B cell (primary cell): ENCODE measurements at regions not wholly inside any gene's neighbourhood (a gene's known extent, or its start where the extent isn't known, plus 50 kb on each side); places are given as distances from the start of the nearest gene placed in this dataset.
"Not testable (repeated sequence)": the region's sequence is repeated elsewhere in the genome, so short reads cannot be mapped to it uniquely, and the experiment has no call there.

Source experiments
- ATAC-seq: fragments of 200-7000 bp; cut with Tn5 transposase; one replicate; pipeline ENCODE4 v1.10.0; 2021; ENCODE audit warnings: low read depth, mild to moderate bottlenecking, moderate number of reproducible peaks, moderate library complexity
- CTCF ChIA-PET: fragments of 350-600 bp; sonication (Branson Sonifier 250); formaldehyde crosslinking; loops from one replicate; lab custom pipeline; 2021; ENCODE audit warnings: antibody characterized with exemption, inconsistent platforms; lab: Charles Lee
- POLR2A ChIA-PET: fragments of 350-600 bp; sonication (Branson Sonifier 250); formaldehyde crosslinking; loops from one replicate; lab custom pipeline; 2021; ENCODE audit warnings: antibody characterized with exemption; lab: Charles Lee
- DNase-seq: peaks from one replicate; pipeline ENCODE4 v3.0.0; 2013
- H2AFZ ChIP-seq: 2 replicates; pipeline ENCODE4 v1.6.1; 2012; ENCODE audit warnings: mild to moderate bottlenecking, low read depth, low read length; ENCODE audit not compliant: insufficient read depth, poor library complexity, severe bottlenecking
- H3K27ac ChIP-seq, 2 donors: 1 replicate in 1 of 2; 2 replicates in 1 of 2; pipeline ENCODE4 v1.5.1; 2012 to 2013; ENCODE audit warnings: low read length in 2 of 2, mild to moderate bottlenecking in 2 of 2, moderate library complexity in 1 of 2
- H3K27me3 ChIP-seq, 4 experiments: fragments of 200-600 bp in 1 of 4; sonication (generic) in 1 of 4; replicated peaks in 1 of 4; 1 replicate in 2 of 4; 2 replicates in 2 of 4; pipeline versions ENCODE4 v1.6.1 to v1.7.0; 2013 to 2016; ENCODE audit warnings: low read length in 3 of 4, mild to moderate bottlenecking in 2 of 4, mixed read lengths in 1 of 4, moderate library complexity in 1 of 4; ENCODE audit not compliant: insufficient read depth in 4 of 4, control insufficient read depth in 3 of 4; ENCODE audit errors: control extremely low read depth in 1 of 4
- H3K36me3 ChIP-seq, 2 experiments: replicated peaks in 1 of 2; 1 replicate in 1 of 2; 2 replicates in 1 of 2; pipeline versions ENCODE4 v1.6.1 to v1.7.1; 2013; ENCODE audit warnings: low read length in 1 of 2; ENCODE audit not compliant: insufficient read depth in 2 of 2, control insufficient read depth in 1 of 2; ENCODE audit errors: control extremely low read depth in 1 of 2, extremely low read depth in 1 of 2
- H3K4me1 ChIP-seq, 2 donors: fragments of 200-600 bp in 1 of 2; sonication (generic) in 1 of 2; 1 replicate in 1 of 2; 2 replicates in 1 of 2; pipeline versions ENCODE4 v1.5.1 to v1.6.1; 2013 to 2017; ENCODE audit warnings: low read length in 2 of 2; ENCODE audit not compliant: control insufficient read depth in 2 of 2, insufficient read depth in 2 of 2
- H3K4me2 ChIP-seq: replicated peaks from 2 replicates; pipeline ENCODE3; 2012; ENCODE audit warnings: mild to moderate bottlenecking, low read depth, low read length; ENCODE audit not compliant: poor library complexity, severe bottlenecking
- H3K4me3 ChIP-seq, 5 experiments: fragments of 200-600 bp in 1 of 5; sonication (generic) in 1 of 5; 1 replicate in 3 of 5; 2 replicates in 2 of 5; pipeline versions ENCODE4 v1.5.1 to v1.7.0; 2011 to 2016; ENCODE audit warnings: low read length in 4 of 5, mild to moderate bottlenecking in 4 of 5, low read depth in 2 of 5, control low read depth in 1 of 5, moderate library complexity in 1 of 5; ENCODE audit not compliant: insufficient read depth in 1 of 5; ENCODE audit errors: control extremely low read depth in 1 of 5, extremely low read depth in 1 of 5
- H3K79me2 ChIP-seq: fragments of 200-600 bp; sonication (generic); one replicate; pipeline ENCODE4 v1.6.0; 2016; ENCODE audit warnings: low read length; ENCODE audit not compliant: control insufficient read depth, insufficient read depth
- H3K9ac ChIP-seq: fragments of 200-600 bp; sonication (generic); 2 replicates; pipeline ENCODE4 v1.6.1; 2017; ENCODE audit warnings: mild to moderate bottlenecking, low read length, moderate library complexity
- H3K9me3 ChIP-seq, 3 donors: one replicate each; pipeline versions ENCODE4 v1.6.1 to v1.7.1; 2013; ENCODE audit warnings: low read length in 2 of 3; ENCODE audit not compliant: control insufficient read depth in 2 of 3, insufficient read depth in 1 of 3; ENCODE audit errors: control extremely low read depth in 1 of 3
- H4K20me1 ChIP-seq: 2 replicates; pipeline ENCODE4 v1.6.0; 2012; ENCODE audit warnings: mild to moderate bottlenecking, low read length; ENCODE audit not compliant: insufficient read depth, control insufficient read depth, poor library complexity, severe bottlenecking
- H3K27ac Mint-ChIP-seq: one replicate; pipeline ENCODE4 v1.8.0; 2021; ENCODE audit warnings: mixed read lengths
- H3K27me3 Mint-ChIP-seq: one replicate; pipeline ENCODE4 v1.8.0; 2021; ENCODE audit warnings: mixed read lengths
- H3K4me1 Mint-ChIP-seq: one replicate; pipeline ENCODE4 v1.8.0; 2021; ENCODE audit warnings: mixed read lengths
- H3K4me3 Mint-ChIP-seq: one replicate; pipeline ENCODE4 v1.8.0; 2021; ENCODE audit warnings: mixed read lengths
- H3K9me3 Mint-ChIP-seq: one replicate; pipeline ENCODE4 v1.8.0; 2022; ENCODE audit warnings: mixed read lengths; ENCODE audit not compliant: insufficient read depth
- CTCF ChIP-seq: fragments of 200-600 bp; IDR thresholded peaks from one replicate; pipeline ENCODE4 v1.8.0; 2022; ENCODE audit warnings: antibody characterized with exemption, mild to moderate bottlenecking
- EZH2 ChIP-seq: IDR thresholded peaks from 2 replicates; pipeline ENCODE4 v1.6.1; 2012; ENCODE audit warnings: borderline replicate concordance, low read depth, mild to moderate bottlenecking, moderate library complexity, low read length; ENCODE audit not compliant: insufficient read depth, poor library complexity, severe bottlenecking
- WGBS: methylation state at CpG from one replicate; pipeline ENCODE4 v1.1.5; 2013; ENCODE audit warnings: missing lambda C conversion rate; ENCODE audit not compliant: insufficient coverage; 5-methylcytosine and 5-hydroxymethylcytosine counted together
- intact Hi-C: fragments of 100-400 bp; cut with micrococcal nuclease; formaldehyde crosslinking; loops from one replicate; pipeline ENCODE4 v1.10.0; 2022

- H3K4me3 Mint-ChIP-seq = no peak overlapping the region
- Histone ChIP-seq H4K20me1 (no peaks in the 10 kb centered on the region), H3K4me3 (no peak overlapping the region), H3K4me1 (no peaks in the 10 kb centered on the region), H3K79me2 (no peaks in the 10 kb centered on the region), H3K9ac (no peak overlapping the region), H3K27ac (no peak overlapping the region), H3K4me2 (no peak overlapping the region), H2AFZ (no peak overlapping the region), H3K9me3 (peaks cover 0 to 18% (median 0%) of the 10 kb centered on the region in 3 donors), H3K36me3 (no peaks in the 10 kb centered on the region), H3K27me3 (no peaks in the 10 kb centered on the region)
- H3K4me1 Mint-ChIP-seq = no peaks in the 10 kb centered on the region
- POLR2A ChIA-PET = no interaction called here
- intact Hi-C loops = no loop called here
- H3K9me3 Mint-ChIP-seq = peaks cover under 1% of the 10 kb centered on the region
- CTCF ChIA-PET = no interaction called here
- TF ChIP-seq EZH2 = no peak
- no peak for TF ChIP-seq CTCF
- DNase-seq (no peak), ATAC-seq (no peak)
- H3K27ac Mint-ChIP-seq = no peak overlapping the region
- no peaks in the 10 kb centered on the region for H3K27me3 Mint-ChIP-seq
Measured at GRCh38 chr13:64127856-64128255, 2712.2 kb upstream of the PCDH20 start.

- no peaks in the 10 kb centered on the region for H3K36me3 ChIP-seq
- TF ChIP-seq EZH2 (no peak), CTCF (no peak)
- no peak overlapping the region for H2AFZ ChIP-seq
- WGBS = no CpG with 5 or more reads among the region's 2 CpGs
- no peaks in the 10 kb centered on the region for H3K79me2 ChIP-seq
- ATAC-seq (no peak), DNase-seq (no peak)
- no peak overlapping the region for H3K4me3 ChIP-seq
- no peak overlapping the region for H3K4me3 Mint-ChIP-seq
- peaks cover 0 to 18% (median 0%) of the 10 kb centered on the region in 3 donors for H3K9me3 ChIP-seq
- ChIA-PET CTCF (no interaction called here), POLR2A (no interaction called here)
- no peaks in the 10 kb centered on the region for H3K9me3 Mint-ChIP-seq
- H3K4me1 ChIP-seq = no peaks in the 10 kb centered on the region
- H3K27ac ChIP-seq = no peak overlapping the region
- no peak overlapping the region for H3K9ac ChIP-seq
- no peaks in the 10 kb centered on the region for H3K27me3 Mint-ChIP-seq
- no peaks in the 10 kb centered on the region for H3K4me1 Mint-ChIP-seq
- no peak overlapping the region for H3K27ac Mint-ChIP-seq
- no peak overlapping the region for H3K4me2 ChIP-seq
- H3K27me3 ChIP-seq = no peaks in the 10 kb centered on the region
- intact Hi-C loops = no loop called here
- H4K20me1 ChIP-seq = no peaks in the 10 kb centered on the region
Measured at GRCh38 chr13:64127192-64127591, 2711.5 kb upstream of the PCDH20 start.

GRCh38 chr13:64121023-64121709, 2705.5 kb upstream of the PCDH20 start:
- CTCF ChIA-PET, H3K9me3 Mint-ChIP-seq, H3K4me3 Mint-ChIP-seq, H3K27me3 Mint-ChIP-seq, H3K9me3 ChIP-seq, POLR2A ChIA-PET, H3K9ac ChIP-seq, H3K36me3 ChIP-seq, H3K27ac Mint-ChIP-seq, DNase-seq, H3K4me1 ChIP-seq, H2AFZ ChIP-seq, H3K27ac ChIP-seq, H3K27me3 ChIP-seq, H3K79me2 ChIP-seq, H3K4me1 Mint-ChIP-seq, intact Hi-C loops, ATAC-seq, H3K4me2 ChIP-seq, H4K20me1 ChIP-seq, H3K4me3 ChIP-seq: not testable (repeated sequence)
- 95% methylated on average over 11 of the region's 16 CpGs for WGBS
